ENCODE measurements at regions not wholly inside any gene's neighbourhood (a gene's known extent, or its start where the extent isn't known, plus 50 kb on each side); places are given as distances from the start of the nearest gene placed in this dataset.

- ATAC-seq (ENCODE audit: insufficient read depth, low read depth) (no peak), DNase-seq (no peak)
- H3K36me3 ChIP-seq (ENCODE audit: insufficient read depth, low read length), result no peaks in the 10 kb centered on the region
- no peaks in the 10 kb centered on the region for H4K20me1 ChIP-seq (ENCODE audit: insufficient read depth, low read length)
- H3K27me3 ChIP-seq (ENCODE audit: insufficient read depth, low read length, poor library complexity), result no peaks in the 10 kb centered on the region
- no peaks in the 10 kb centered on the region for H3K79me2 ChIP-seq (ENCODE audit: insufficient read depth, low read length)
- H3K9me3 ChIP-seq (ENCODE audit: insufficient read depth, low read length, severe bottlenecking), result no peaks in the 10 kb centered on the region
- no peak overlapping the region for H3K4me2 ChIP-seq (ENCODE audit: insufficient read depth, low read length)
- no peak overlapping the region for H3K27ac ChIP-seq (ENCODE audit: low read length)
- no peak overlapping the region for H2AFZ ChIP-seq (ENCODE audit: low read depth, low read length)
- no peak for TF ChIP-seq EZH2 (IDR thresholded peaks at IDR 0.05; ENCODE audit: borderline replicate concordance, low read depth, low read length, severe bottlenecking)
- TF ChIP-seq CTCF (IDR thresholded peaks at IDR 0.05; ENCODE audit: borderline replicate concordance, extremely low read depth, low read length, poor library complexity, severe bottlenecking), result no peak
- peaks cover 11% of the 10 kb centered on the region for H3K4me1 ChIP-seq (ENCODE audit: insufficient read depth, low read length)
- no peak overlapping the region for H3K4me3 ChIP-seq (ENCODE audit: low read depth in 1 of 2, low read length in 2 of 2)
- H3K9ac ChIP-seq (ENCODE audit: low read depth, low read length), result no peak overlapping the region
These were observed 201.2 kb downstream of the TTC8 start for GRCh38 chr14:89025561-89026236.

GRCh38 chr14:89027097-89027740 is 202.8 kb downstream of the TTC8 start:
- peaks cover 11% of the 10 kb centered on the region for H3K4me1 ChIP-seq (ENCODE audit: insufficient read depth, low read length)
- H3K36me3 ChIP-seq (ENCODE audit: insufficient read depth, low read length), result no peaks in the 10 kb centered on the region
- H3K79me2 ChIP-seq (ENCODE audit: insufficient read depth, low read length), result no peaks in the 10 kb centered on the region
- no peaks in the 10 kb centered on the region for H3K9me3 ChIP-seq (ENCODE audit: insufficient read depth, low read length, severe bottlenecking)
- no peaks in the 10 kb centered on the region for H3K27me3 ChIP-seq (ENCODE audit: insufficient read depth, low read length, poor library complexity)
- no peaks in the 10 kb centered on the region for H4K20me1 ChIP-seq (ENCODE audit: insufficient read depth, low read length)
- no peak overlapping the region for H3K4me2 ChIP-seq (ENCODE audit: insufficient read depth, low read length)
- no peak for DNase-seq
- no peak overlapping the region for H2AFZ ChIP-seq (ENCODE audit: low read depth, low read length)
- no peak overlapping the region for H3K4me3 ChIP-seq (ENCODE audit: low read depth in 1 of 2, low read length in 2 of 2)
- no peak for TF ChIP-seq CTCF (IDR thresholded peaks at IDR 0.05; ENCODE audit: borderline replicate concordance, extremely low read depth, low read length, poor library complexity, severe bottlenecking)
- TF ChIP-seq EZH2 (IDR thresholded peaks at IDR 0.05; ENCODE audit: borderline replicate concordance, low read depth, low read length, severe bottlenecking), result no peak
- no peak overlapping the region for H3K9ac ChIP-seq (ENCODE audit: low read depth, low read length)
- H3K27ac ChIP-seq (ENCODE audit: low read length), result no peak overlapping the region
- no peak for ATAC-seq (ENCODE audit: insufficient read depth, low read depth)

- Histone ChIP-seq H3K4me2 (ENCODE audit: insufficient read depth, low read length) (no peak overlapping the region), H3K4me3 (ENCODE audit: low read depth in 1 of 2, low read length in 2 of 2) (no peak overlapping the region), H3K79me2 (ENCODE audit: insufficient read depth, low read length) (no peaks in the 10 kb centered on the region), H3K9ac (ENCODE audit: low read depth, low read length) (no peak overlapping the region), H3K9me3 (ENCODE audit: insufficient read depth, low read length, severe bottlenecking) (no peaks in the 10 kb centered on the region), H4K20me1 (ENCODE audit: insufficient read depth, low read length) (no peaks in the 10 kb centered on the region), H3K36me3 (ENCODE audit: insufficient read depth, low read length) (no peaks in the 10 kb centered on the region), H3K27me3 (ENCODE audit: insufficient read depth, low read length, poor library complexity) (no peaks in the 10 kb centered on the region), H3K27ac (ENCODE audit: low read length) (no peak overlapping the region), H2AFZ (ENCODE audit: low read depth, low read length) (no peak overlapping the region), H3K4me1 (ENCODE audit: insufficient read depth, low read length) (peaks cover 11% of the 10 kb centered on the region)
- ATAC-seq (ENCODE audit: insufficient read depth, low read depth) (peak; percentile 86), DNase-seq (peak; percentile 51)
- TF ChIP-seq CTCF (IDR thresholded peaks at IDR 0.05; ENCODE audit: borderline replicate concordance, extremely low read depth, low read length, poor library complexity, severe bottlenecking), result no peak
- TF ChIP-seq EZH2 (IDR thresholded peaks at IDR 0.05; ENCODE audit: borderline replicate concordance, low read depth, low read length, severe bottlenecking), result no peak
These were observed 204.1 kb downstream of the TTC8 start for GRCh38 chr14:89028462-89029134.

All from DND-41 (cell line).